ENCODE measurements at regions not wholly inside any gene's neighbourhood (a gene's known extent, or its start where the extent isn't known, plus 50 kb on each side); places are given as distances from the start of the nearest gene placed in this dataset.

- DNase-seq, result no peak
These were observed 62.7 kb upstream of the DNAJC19 start for GRCh38 chr3:181052256-181052655.

- DNase-seq, result no peak
These were observed 61.2 kb upstream of the DNAJC19 start for GRCh38 chr3:181050738-181051137.

DNA sequence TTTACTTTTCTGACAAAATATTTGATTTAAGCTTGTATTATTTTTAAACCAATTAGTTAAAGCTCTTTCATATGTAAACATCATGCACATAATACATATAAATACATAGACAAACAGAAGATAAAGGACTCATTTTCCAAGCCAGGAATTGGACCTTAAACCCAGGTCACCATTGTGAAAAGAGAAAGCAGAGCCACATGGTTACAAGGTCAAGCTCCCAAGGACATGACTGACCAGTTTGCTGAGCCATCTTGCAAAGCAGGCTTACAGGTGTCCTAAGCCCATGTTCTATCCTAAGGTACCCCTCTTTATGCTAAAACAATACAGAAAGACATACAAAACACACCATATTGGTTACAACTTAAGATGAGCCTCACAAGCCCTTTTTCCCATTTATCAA is 50.5 kb upstream of the DNAJC19 start:
- DNase-seq, result no peak
